GM18951 (cell line): ENCODE measurements at regions not wholly inside any gene's neighbourhood (a gene's known extent, or its start where the extent isn't known, plus 50 kb on each side); places are given as distances from the start of the nearest gene placed in this dataset.
"Not testable (repeated sequence)": the region's sequence is repeated elsewhere in the genome, so short reads cannot be mapped to it uniquely, and the experiment has no call there.

Experiments
- POLR2A ChIP-seq: IDR thresholded peaks from 4 replicates; pipeline ENCODE4 v1.6.1; 2011; ENCODE audit warnings: mild to moderate bottlenecking; ENCODE audit not compliant: insufficient read length, insufficient read depth; ENCODE audit errors: extremely low read depth
- in situ Hi-C: fragments of 300-500 bp; cut with MboI; formaldehyde crosslinking; loops from one replicate; pipeline ENCODE4 v1.12.0; 2022; ENCODE audit warnings: low sequenced_read_pairs, mixed read lengths, inconsistent platforms; ENCODE audit not compliant: unreplicated experiment

- in situ Hi-C loops = no loop called here
Measured at GRCh38 chr12:31828071-31828470, 99.2 kb upstream of the AMN1 start.

GRCh38 chr12:31822761-31823160 is 93.9 kb upstream of the AMN1 start:
- in situ Hi-C loops = no loop called here
- TF ChIP-seq POLR2A = no peak

More at GRCh38 chr12:31828071-31828470, 99.2 kb upstream of the AMN1 start:
- no peak for TF ChIP-seq POLR2A

GRCh38 chr12:31821484-31821883 is 92.7 kb upstream of the AMN1 start:
- in situ Hi-C loops = no loop called here
- no peak for TF ChIP-seq POLR2A

- in situ Hi-C loops = no loop called here
- no peak for TF ChIP-seq POLR2A
Measured at GRCh38 chr12:31820832-31821231, 92.0 kb upstream of the AMN1 start.

GRCh38 chr12:31819427-31819826 is 90.6 kb upstream of the AMN1 start:
- in situ Hi-C loops = no loop called here
- TF ChIP-seq POLR2A = no peak

- no peak for TF ChIP-seq POLR2A
- in situ Hi-C loops = no loop called here
Measured at GRCh38 chr12:31818623-31819268, 89.9 kb upstream of the AMN1 start.

GRCh38 chr12:31817120-31817519 is 88.3 kb upstream of the AMN1 start:
- in situ Hi-C loops = no loop called here

GRCh38 chr12:31815096-31815495 is 86.3 kb upstream of the AMN1 start:
- in situ Hi-C loops = no loop called here
- TF ChIP-seq POLR2A = no peak

More at GRCh38 chr12:31817120-31817519, 88.3 kb upstream of the AMN1 start:
- no peak for TF ChIP-seq POLR2A

- in situ Hi-C loops = no loop called here
- no peak for TF ChIP-seq POLR2A
Measured at GRCh38 chr12:31813305-31813704, 84.5 kb upstream of the AMN1 start.

- in situ Hi-C loops = no loop called here
- TF ChIP-seq POLR2A = no peak
Measured at GRCh38 chr12:31807773-31808097, 78.9 kb upstream of the AMN1 start.

- in situ Hi-C loops = not testable (repeated sequence)
Measured at GRCh38 chr12:31807081-31807772, 78.4 kb upstream of the AMN1 start.

- in situ Hi-C loops = not testable (repeated sequence)
Measured at GRCh38 chr12:31805681-31806080, 76.9 kb upstream of the AMN1 start.

GRCh38 chr12:31804707-31805106 is 75.9 kb upstream of the AMN1 start:
- in situ Hi-C loops = not testable (repeated sequence)

- no peak for TF ChIP-seq POLR2A
- in situ Hi-C loops = no loop called here
Measured at GRCh38 chr12:31804185-31804504, 75.3 kb upstream of the AMN1 start.
